Stimulated activated CD4-positive, alpha-beta T cell treated with anti-CD3 and anti-CD28 coated beads, Interleukin-1b, Interleukin-23, amount 100 ng/mL, for 4 hours (primary cell): ENCODE measurements at regions not wholly inside any gene's neighbourhood (a gene's known extent, or its start where the extent isn't known, plus 50 kb on each side); places are given as distances from the start of the nearest gene placed in this dataset.
"Not testable (repeated sequence)": the region's sequence is repeated elsewhere in the genome, so short reads cannot be mapped to it uniquely, and the experiment has no call there.

Source experiments
- DNase-seq, 2 donors: peaks; one replicate each; pipeline ENCODE4 v3.0.0-alpha.2; 2020; ENCODE audit warnings: low read depth in 2 of 2

DNA sequence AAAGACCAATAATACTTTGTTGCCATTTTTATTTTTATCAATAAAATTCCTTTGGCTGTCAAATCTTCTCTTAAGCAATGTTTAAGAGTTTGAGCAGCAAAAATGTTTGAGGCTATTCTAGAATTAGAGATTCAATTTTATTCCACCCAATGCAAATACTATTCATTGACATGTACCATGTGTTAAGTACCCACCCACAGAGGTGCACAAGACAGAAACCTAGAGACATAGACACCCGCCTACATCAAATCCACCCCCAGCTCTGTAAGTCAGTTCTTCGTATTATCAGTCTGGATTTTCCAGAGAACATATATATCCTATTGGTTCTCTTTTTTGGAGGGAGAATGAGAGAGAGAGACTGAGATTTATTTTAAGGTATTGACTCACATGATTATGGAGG, 463.7 kb downstream of the EPM2A start:
- no peak for DNase-seq

DNA sequence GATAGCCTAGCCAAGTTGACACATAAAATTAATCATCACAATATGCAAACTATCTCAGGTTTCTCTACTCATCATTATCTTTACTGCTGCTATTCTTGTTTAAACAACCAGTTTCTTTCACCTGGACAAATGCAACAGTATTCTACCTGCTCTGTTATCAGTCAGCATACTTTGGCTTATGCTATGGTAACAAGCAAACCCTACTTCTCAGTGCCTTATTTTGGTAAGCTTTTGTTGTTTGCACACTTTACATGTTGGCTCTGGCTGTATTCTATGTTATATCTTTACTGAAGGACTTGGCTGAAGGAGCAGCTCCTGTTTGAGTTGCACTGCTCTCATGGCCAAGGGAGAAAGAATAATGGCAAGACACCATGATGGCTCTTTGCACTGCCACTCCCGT, 463.1 kb downstream of the EPM2A start:
- no peak for DNase-seq

DNA sequence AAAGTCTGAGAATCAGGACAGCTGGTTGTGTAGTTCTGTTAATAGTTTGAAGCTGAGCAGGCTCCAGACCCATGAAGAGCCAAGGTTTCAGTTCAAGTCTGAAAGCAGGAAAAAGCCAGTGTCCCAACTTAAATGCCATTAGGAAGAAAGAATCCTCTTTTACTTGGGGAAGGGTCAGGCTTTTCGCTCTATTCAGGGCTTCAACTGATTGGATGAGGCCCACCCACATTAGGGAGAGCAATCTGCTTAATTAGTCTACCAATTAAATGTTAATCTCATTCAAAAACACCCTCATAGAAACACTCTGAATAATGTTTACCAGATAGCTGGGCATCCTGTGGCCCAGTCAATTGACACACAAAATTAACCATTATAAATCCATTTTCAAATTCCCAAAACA, 462.2 kb downstream of the EPM2A start:
- DNase-seq = no peak

DNA sequence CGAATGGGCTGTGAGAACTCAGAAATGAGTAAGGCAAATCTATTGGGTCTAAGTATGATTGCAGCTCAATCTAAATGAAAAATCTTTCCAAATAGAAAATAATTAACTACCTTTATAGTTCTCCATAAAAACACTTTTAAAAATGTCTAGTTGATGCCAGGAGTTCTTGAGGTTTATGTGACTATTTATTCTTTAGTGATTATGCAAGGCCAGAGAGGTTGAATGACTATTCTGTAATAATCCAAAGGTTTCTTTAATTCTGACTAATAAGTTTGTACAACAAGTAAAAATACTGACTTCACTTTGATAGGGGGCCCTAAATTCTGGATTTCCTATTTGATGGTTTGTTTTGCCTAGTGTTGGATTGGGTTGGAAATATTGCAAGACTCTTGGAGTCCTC, 461.2 kb downstream of the EPM2A start:
- DNase-seq = no peak

DNA sequence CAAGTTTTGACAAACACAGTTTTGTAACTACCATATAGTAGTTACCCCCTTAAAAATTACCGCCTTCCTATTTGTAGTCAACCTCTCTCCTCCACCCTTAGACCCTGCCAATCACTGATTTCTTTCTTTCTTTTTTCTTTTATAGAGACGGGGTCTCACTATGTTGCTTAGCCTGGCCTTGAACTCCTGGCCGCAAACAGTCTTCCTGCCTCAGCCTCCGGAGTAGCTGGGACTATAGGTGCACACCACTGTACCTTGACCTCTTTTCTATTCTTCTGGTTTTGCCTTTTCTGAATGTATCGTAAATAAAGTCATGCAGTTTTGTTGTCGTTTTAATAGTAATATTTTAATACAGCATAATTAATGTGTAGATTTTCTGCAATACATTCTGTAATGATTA, 460.3 kb downstream of the EPM2A start:
- no peak for DNase-seq

DNA sequence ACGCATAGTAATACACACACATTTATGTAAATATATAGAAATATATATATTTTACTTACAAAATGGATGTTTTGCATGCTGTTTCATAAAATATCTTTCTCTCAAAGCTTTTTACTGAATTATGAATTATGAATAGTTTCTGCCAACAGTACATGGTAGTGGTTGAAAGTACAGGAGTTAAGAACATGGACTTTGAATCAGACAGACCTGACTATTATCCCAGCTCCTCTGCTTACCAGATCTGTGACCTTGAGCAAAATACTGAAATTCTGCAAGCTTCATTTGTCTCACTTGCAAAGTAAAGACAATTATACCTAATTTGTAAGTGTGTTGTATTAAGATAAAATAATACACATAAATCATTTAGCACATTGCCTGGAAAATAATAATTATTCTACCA, 459.5 kb downstream of the EPM2A start:
- DNase-seq = no peak

DNA sequence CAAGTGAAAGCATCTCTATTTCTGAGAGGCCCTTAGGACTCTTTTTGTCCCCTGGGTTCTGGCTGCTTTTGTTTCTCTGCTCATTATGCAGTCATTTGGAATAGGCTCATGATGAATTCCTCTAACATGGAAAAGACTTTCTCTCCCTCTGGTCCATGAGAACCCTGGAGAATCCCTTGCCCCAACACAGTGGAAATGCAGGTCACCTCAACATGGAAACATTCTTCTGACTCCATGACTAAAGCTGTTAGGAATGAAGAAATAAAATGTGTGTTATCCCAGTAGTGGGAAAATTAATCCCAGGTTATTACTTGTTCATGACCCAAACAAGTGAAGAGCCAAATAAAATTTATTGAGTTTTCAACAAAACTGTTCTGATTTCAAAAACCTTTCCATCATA, 458.6 kb downstream of the EPM2A start:
- no peak for DNase-seq

DNA sequence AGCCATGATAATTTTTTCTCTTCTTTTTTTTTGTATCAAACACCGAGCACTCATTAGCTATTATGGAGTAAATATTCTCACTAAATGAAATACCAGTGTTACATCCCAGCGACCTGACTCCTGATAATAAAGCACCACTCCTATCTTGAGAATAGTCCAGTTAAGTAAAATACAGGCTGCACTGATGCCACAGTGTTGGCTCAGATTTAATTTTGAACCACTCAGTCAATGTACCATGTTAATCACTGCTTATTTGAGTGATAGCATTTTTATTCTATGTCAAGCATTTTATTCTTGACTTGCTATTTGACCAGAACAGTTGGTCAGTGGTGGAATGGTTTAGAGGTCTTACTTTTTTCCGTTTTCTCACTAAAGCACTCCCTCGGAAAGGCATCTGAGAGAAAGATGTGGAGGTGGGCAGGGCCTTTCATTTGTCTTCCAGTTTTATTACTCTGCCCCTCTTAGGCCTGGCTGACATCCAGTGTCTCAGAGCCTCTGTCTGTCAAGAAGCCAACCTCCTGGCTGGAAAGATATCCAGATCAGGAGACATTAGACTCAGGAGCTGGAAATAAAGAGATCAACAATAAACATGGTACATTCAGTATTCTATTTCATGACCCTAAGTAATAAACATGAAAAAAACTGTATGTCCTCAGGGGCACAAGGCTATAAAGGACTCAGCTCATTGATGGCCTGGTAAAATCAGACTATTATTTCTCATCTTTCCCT, 457.8 kb downstream of the EPM2A start:
- no peak for DNase-seq

DNA sequence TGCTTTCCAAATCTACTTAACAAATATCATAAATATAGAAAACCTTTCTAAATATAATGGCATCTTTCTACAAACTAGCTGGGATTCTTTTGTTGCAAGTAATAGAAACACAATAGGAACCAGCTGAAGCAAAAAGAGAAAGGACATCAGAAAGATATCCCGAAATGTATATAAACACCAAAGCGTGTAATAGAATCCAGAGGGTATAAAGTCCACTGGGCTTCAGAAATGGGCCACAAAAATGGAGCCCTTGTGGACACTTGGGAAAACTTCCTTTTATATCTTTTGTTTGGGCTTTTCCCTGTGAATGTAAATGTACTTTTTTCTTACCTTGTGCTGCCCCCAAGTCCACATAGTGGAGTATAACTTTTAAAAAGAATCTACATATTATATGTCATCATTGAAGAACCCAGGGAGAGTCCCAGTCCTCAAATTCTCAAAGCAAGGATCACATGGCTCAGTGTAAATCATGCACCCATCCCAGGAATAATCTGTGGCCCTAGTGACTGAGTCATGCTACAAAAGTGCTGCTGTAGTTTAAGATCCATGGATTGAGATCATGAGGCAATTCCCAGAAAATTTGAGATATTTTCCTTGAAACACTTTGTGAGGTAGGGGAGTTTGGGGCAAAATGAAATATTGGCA, 457.0 kb downstream of the EPM2A start:
- no peak for DNase-seq

DNA sequence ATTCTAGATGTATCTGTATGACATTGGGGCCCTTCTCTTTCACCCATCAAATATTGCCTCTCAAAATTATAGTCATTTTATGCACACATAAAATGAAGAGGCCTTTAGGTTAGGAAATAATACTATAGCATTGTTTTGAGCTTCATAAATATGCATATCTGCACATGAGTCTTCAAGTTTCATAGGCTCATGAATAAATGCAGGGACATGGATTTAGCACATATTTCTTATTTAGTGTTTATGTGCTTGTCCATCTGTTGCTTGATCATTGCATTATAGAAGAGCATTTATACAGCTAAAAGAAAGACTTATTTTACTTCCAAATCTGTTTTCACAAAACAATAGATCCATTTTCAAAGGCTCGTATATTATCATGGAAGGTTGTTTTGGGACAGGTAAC, 455.8 kb downstream of the EPM2A start:
- no peak for DNase-seq

DNA sequence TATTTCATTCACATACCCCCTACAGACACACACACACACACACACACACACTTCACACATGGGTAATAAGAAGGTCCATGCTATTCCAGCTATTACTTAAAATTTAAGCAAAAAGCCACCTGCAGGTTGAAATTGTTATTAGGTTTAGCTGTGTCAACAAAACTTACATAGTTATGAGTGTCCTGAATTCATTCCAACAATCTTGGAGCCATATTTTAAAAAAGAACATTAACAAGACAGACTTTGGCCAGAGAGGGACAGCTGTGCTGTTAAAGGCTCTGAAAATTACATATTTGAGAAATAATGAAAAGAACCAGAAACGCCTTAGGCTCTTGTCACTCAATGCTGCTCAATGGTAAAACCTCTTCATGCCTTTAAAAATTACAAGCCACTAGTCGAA, 455.3 kb downstream of the EPM2A start:
- DNase-seq = no peak

DNA sequence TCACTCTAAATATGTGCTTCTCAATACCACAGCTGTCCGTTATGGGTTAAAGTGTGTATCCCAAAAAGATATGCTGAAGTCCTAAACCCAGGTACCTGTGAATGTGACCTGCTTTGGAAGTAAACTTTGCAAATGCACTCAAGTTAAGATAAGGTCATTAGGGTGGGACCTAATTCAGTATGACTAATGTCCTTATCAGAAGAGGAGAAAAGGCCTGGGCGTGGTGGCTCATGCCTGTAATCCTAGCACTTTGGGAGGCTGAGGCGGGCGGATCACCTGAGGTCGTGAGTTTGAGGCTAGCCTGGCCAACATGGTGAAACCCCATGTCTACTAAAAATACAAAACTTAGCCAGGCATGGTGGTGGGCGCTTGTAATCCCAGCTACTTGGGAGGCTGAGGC, 452.1 kb downstream of the EPM2A start:
- DNase-seq = not testable (repeated sequence)

DNA sequence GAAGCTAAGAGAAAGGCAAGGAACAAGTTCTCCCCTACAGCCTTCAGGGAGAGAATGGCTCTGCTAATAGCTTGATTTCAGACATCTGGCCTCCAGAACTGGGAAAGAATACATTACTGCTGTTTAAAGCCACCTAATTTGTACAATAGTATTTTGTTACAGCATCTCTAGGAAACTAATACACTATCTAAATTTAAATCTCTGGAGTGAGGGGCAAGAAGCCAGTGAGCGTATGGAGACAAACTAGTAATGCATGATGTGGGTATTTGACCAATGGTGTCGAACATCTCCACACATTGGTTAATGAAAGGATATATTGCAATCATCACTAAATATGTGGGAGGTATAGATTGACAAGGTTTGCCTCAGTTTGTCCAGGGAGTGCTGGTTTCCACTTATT, 451.5 kb downstream of the EPM2A start:
- DNase-seq = no peak

DNA sequence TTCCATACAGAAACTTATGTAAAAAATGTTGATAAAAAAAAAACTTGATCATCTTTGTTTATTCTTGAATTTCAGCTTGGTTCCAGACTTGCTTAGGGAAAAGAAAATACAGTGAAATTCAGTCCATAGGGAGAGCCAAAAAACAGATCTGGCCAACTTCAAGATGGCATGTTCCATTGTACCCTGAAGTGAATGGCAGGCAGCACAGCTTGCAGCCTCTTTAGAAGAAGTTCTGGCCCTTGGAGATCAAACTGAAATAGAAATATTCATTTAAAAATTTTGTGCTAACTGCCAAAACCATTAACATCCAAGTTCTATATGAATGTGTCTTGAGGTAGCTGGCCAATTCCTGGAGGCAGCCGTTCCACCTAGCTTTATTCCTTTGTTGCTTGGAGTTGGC, 448.4 kb downstream of the EPM2A start:
- no peak for DNase-seq

DNA sequence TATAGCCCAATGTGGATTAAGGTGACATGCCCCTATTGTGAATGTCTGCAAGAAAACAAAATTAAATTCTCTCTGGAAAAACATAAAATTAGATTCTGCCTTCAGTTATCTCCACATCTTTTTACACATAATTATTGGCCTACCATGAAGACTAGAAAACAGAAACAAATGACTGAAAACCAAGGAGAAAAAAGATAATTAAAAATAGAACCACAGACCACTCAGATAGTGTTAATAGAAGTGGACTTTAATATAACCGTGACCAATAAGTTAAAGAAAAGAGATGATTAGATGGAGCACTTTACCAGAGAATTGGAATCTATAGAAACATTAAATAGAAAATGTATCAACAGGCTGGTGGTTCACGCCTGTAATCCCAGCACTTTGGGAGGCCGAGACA, 445.7 kb downstream of the EPM2A start:
- no peak for DNase-seq

DNA sequence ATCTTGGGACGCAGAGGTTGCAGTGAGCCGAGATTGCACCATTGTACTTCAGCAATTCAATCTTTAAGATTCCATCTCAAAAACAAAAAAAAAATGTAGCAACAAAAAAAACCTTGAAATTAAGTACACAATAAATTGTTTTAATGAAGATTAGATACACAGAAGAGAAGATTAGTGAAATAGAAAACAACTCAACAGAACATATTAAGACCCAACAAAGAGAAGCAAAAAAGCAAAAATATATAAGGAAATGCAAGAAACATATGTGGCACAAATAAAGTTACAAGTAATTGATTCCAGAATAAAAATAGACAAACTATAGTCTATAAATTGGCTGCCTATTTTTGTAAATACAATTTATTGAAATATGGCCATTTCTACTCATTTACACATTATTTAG, 445.2 kb downstream of the EPM2A start:
- no peak for DNase-seq

DNA sequence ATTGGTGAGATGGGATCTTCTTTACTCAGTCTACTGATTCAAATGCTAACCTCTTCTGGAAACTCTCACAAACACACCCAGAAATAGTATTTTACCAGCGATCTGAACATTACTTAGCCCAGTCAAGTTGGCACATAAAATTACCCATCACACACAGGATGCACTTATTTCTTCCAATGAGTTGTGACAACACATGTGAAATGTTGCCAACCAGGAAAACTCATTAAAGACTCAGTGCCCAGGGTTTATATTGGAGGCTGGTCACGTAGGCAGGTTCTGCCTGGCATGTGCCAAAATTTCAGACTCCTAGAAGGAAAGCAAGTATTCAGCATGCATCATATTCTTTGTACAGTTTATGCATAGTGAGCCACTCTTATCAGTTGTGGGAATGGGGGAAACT, 443.3 kb downstream of the EPM2A start:
- DNase-seq = no peak

DNA sequence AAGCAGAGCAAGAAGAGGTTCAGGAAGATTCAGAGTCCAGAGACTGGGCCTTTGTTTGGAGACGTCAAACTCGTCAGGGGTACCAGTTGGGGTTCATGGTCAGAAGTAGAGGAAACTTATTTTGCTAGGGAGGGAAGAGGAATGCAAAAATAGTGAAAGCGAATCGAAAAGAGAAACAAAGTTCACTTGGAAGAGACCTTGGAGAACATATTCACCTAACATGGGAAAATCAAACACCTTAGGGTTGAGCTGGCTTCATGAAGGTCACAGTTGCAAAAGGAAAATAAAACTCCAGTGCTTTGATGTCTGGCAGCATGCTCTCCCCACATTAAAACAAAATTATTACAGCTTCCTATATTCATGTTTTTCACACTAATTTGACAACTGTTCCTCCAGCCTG, 440.4 kb downstream of the EPM2A start:
- no peak for DNase-seq

DNA sequence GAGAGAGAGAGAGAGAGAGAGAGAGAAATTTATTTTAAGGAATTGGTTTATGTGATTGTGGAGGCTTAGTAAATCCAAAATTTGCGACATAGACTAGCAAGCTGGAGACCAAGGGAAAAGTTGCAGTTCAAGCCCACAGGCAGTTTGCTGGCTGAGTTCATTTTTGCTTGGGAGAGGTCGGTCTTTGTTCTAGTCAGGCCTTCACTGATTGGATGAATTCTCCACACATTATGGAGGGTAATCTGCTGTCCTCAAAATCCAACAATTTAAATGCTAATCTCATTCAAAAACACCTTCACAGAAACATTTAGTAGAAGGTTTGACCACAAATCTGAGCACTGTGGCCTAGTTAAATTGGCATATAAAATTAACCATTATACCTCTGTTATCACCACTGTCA, 439.6 kb downstream of the EPM2A start:
- DNase-seq = no peak

DNA sequence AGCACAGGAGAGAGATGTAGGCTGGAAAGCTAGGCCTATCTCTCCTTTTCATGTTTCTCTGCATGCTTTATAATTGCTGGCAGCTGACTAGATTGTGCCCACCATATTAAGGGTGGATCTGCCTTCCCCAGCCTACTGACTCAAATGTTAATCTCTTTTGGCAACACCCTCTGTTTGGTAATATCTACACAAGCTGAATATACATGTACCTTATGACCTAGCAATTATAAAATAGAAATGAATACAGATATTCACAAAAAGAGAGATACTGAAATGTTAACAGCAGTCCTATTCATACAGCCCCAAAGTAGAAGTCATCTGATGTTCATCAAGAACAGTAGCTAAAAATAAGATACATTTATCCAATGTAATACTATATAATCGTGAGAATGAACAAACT, 429.6 kb downstream of the EPM2A start:
- DNase-seq = no peak

DNA sequence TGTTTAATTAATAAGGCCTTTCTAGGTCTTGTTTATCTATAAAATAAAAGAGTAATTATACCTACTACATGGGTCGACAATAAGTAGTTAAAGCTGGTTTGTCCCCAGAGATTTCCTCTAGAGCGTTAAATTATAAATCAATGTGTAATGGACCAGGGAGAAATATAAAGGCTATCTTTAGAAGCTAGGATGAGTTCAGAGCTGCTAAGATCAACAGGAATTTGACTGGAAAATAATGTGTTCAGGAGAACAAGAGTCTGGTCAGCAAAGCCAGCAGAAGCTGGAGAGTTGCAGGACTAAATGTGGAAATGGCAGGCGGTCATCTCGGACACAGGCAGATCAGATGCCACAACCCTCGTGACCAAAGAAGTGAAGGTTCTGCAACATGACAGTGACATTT, 428.8 kb downstream of the EPM2A start:
- DNase-seq = no peak

DNA sequence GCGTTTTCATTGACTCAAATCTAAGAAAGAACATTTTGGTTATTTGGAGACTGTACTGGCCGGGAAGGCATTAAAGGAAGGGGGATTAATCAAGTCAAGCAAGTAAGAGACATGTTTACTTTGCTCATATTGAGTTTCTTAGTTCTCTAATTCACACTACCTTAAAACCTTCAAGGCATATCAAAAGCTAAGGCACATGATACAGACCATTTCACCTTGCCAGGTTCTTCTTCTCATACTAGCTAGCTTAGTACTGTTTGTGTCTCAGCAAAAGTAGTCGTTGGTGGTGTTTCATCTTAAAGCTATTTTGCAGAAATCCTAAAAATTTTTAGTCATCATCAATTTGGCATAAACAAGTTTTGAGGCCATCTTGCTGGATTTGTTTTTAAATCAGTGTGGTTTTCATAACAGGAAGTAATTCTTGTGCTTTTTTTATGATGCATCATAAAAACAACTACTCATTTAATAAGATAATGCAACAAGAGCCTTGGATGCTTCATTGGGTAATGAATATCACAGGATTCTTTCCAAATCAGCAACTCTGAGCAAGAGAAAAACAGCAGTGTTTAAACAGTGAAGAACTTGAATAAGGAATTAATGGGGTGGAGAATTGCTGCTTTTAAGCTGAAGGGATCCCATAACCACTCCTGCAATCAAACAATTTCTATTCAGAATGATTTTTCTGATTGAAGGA, 425.3 kb downstream of the EPM2A start:
- DNase-seq = no peak

DNA sequence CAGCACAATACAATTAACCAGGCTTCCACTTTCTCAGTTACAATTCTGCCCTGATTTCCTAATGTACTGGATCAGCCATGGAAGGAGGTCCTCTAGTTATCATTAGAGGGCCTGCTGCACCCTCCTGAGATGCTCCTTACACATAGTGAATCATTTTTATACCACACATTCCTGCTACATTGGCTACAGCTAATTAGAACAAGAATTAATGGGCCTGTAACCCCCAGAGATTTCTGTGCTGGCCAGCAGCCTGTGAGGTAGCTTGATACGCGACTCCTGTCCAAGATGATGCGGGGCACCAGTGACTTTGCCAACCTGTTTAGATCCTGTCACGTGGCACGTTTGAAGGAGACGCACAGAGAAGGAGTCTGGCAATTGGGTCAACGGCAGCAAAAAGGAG, 422.8 kb downstream of the EPM2A start:
- no peak for DNase-seq
